GM21786 (cell line): ENCODE measurements at regions not wholly inside any gene's neighbourhood (a gene's known extent, or its start where the extent isn't known, plus 50 kb on each side); places are given as distances from the start of the nearest gene placed in this dataset.

ENCODE experiments used
- ATAC-seq: cut with Tn5 transposase; IDR thresholded peaks from one replicate; pipeline ENCODE4 v1.9.1; 2021; ENCODE audit not compliant: unreplicated experiment

- ATAC-seq: peak; percentile 69
These were observed 183.1 kb downstream of the CAND1 start for GRCh38 chr12:67452119-67452805.

- no peak for ATAC-seq
These were observed 184.0 kb downstream of the CAND1 start for GRCh38 chr12:67453191-67453590.

GRCh38 chr12:67455236-67455635 is 186.1 kb downstream of the CAND1 start:
- ATAC-seq: no peak

- ATAC-seq: no peak
These were observed 187.3 kb downstream of the CAND1 start for GRCh38 chr12:67456431-67456901.

GRCh38 chr12:67457136-67457535 is 188.0 kb downstream of the CAND1 start:
- no peak for ATAC-seq

- no peak for ATAC-seq
These were observed 188.9 kb downstream of the CAND1 start for GRCh38 chr12:67457778-67458665.

- no peak for ATAC-seq
These were observed 189.4 kb upstream of the DYRK2 start for GRCh38 chr12:67459173-67459572.

- ATAC-seq: no peak
These were observed 189.0 kb upstream of the DYRK2 start for GRCh38 chr12:67459578-67459977.

GRCh38 chr12:67460388-67460787 is 188.2 kb upstream of the DYRK2 start:
- no peak for ATAC-seq

- ATAC-seq: no peak
These were observed 179.8 kb upstream of the DYRK2 start for GRCh38 chr12:67468549-67469245.

- no peak for ATAC-seq
These were observed 178.9 kb upstream of the DYRK2 start for GRCh38 chr12:67469666-67470065.

- no peak for ATAC-seq
These were observed 176.7 kb upstream of the DYRK2 start for GRCh38 chr12:67471810-67472209.

GRCh38 chr12:67472539-67472938 is 176.0 kb upstream of the DYRK2 start:
- ATAC-seq: no peak

GRCh38 chr12:67474934-67475620 is 173.5 kb upstream of the DYRK2 start:
- ATAC-seq: no peak

GRCh38 chr12:67475725-67476124 is 172.8 kb upstream of the DYRK2 start:
- no peak for ATAC-seq

- ATAC-seq: no peak
These were observed 170.8 kb upstream of the DYRK2 start for GRCh38 chr12:67477681-67478265.

- ATAC-seq: peak; percentile 72
These were observed 165.5 kb upstream of the DYRK2 start for GRCh38 chr12:67482751-67483661.

- ATAC-seq: no peak
These were observed 164.5 kb upstream of the DYRK2 start for GRCh38 chr12:67483871-67484554.
